Gastrocnemius medialis (tissue), 4 donors: ENCODE measurements at regions not wholly inside any gene's neighbourhood (a gene's known extent, or its start where the extent isn't known, plus 50 kb on each side); places are given as distances from the start of the nearest gene placed in this dataset.

ENCODE experiments used
- ATAC-seq, 2 donors: fragments of 150-250 bp; one replicate each; pipeline ENCODE4 v1.9.1; 2016
- DNase-seq, 2 donors: peaks; one replicate each; pipeline ENCODE4 v3.0.0-alpha.2; 2019
- H3K27ac ChIP-seq, 4 donors: fragments of 200-600 bp; sonication (generic); 1 replicate in 1 of 4; 2 replicates in 3 of 4; pipeline ENCODE4 v1.5.1; 2016 to 2018; ENCODE audit warnings: mild to moderate bottlenecking in 2 of 4, moderate library complexity in 1 of 4
- H3K27me3 ChIP-seq, 3 donors: fragments of 200-600 bp; sonication (generic) in 2 of 3; 1 replicate in 1 of 3; 2 replicates in 2 of 3; pipeline versions ENCODE4 v1.5.1 to v1.6.0; 2016 to 2019; ENCODE audit warnings: mild to moderate bottlenecking in 1 of 3, moderate library complexity in 1 of 3
- H3K36me3 ChIP-seq, 2 donors: fragments of 200-600 bp; sonication (generic) in 1 of 2; one replicate each; pipeline ENCODE4 v1.5.1; 2017 to 2018
- H3K4me1 ChIP-seq, 2 donors: fragments of 200-600 bp; sonication (generic) in 1 of 2; one replicate each; pipeline ENCODE4 v1.5.1; 2016 to 2017; ENCODE audit warnings: mild to moderate bottlenecking in 2 of 2
- H3K4me3 ChIP-seq, 4 donors: fragments of 200-600 bp; sonication (generic) in 3 of 4; 1 replicate in 1 of 4; 2 replicates in 3 of 4; pipeline ENCODE4 v1.5.1; 2016 to 2019; ENCODE audit warnings: mild to moderate bottlenecking in 2 of 4
- H3K9me3 ChIP-seq, 3 donors: fragments of 200-600 bp; sonication (generic) in 2 of 3; 1 replicate in 1 of 3; 2 replicates in 2 of 3; pipeline ENCODE4 v1.5.1; 2016 to 2019
- CTCF ChIP-seq, 5 experiments: fragments of 450-650 bp in 3 of 5; fragments of 200-600 bp in 2 of 5; sonication (generic) in 2 of 5; IDR thresholded peaks in 4 of 5; conservative IDR thresholded peaks in 1 of 5; 1 replicate in 4 of 5; 2 replicates in 1 of 5; pipeline ENCODE4 v1.5.1; 2016 to 2019; ENCODE audit warnings: antibody characterized with exemption in 5 of 5, mild to moderate bottlenecking in 3 of 5, moderate library complexity in 3 of 5
- POLR2A ChIP-seq, 2 donors: fragments of 450-650 bp; IDR thresholded peaks; one replicate each; pipeline ENCODE4 v1.6.1; 2017; ENCODE audit warnings: antibody characterized with exemption in 2 of 2, mild to moderate bottlenecking in 2 of 2, moderate library complexity in 2 of 2
- in situ Hi-C, 4 donors: fragments of 200-750 bp; cut with MboI; loops; one replicate each; pipeline versions ENCODE4 v1.15.0 to v1.8.0; 2017; ENCODE audit warnings: low sequenced_read_pairs in 4 of 4
- intact Hi-C: fragments of 100-400 bp; cut with DNase I; formaldehyde crosslinking; loops from one replicate; pipeline ENCODE4 v1.15.1; 2023; ENCODE audit warnings: low total_unique reads

DNA sequence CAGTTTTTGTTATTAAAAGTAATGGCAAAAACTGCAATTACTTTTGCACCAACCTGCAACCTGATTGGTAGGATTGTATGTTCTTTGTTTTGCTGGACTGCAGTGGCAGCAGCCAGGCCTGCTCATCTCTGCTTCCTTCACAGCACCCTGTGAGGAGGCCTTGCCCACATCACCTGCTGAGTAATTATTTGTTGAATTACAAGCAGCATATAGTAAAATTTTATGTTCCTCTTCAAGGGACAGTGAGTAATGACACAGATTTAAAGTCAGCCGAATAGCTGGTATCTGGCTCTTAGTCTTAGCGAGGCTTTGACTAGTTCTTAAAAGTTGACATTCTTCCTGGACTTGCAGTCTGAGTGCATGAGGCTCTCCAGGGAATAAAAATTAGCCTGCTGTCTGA is 435.1 kb downstream of the PRDM2 start:
- no peak for ATAC-seq
- Histone ChIP-seq H3K4me3 (no peak overlapping the region), H3K4me1 (no peaks in the 10 kb centered on the region), H3K36me3 (no peaks in the 10 kb centered on the region), H3K27ac (no peak overlapping the region), H3K27me3 (no peaks in the 10 kb centered on the region), H3K9me3 (no peaks in the 10 kb centered on the region)
- no peak for DNase-seq
- in situ Hi-C loops: no loop called here
- TF ChIP-seq CTCF (IDR thresholded peaks at IDR 0.05 in 4 of 5, conservative IDR thresholded peaks at IDR 0.05 in 1 of 5) (no peak), POLR2A (IDR thresholded peaks at IDR 0.05) (no peak)
- intact Hi-C loops: no loop called here

DNA sequence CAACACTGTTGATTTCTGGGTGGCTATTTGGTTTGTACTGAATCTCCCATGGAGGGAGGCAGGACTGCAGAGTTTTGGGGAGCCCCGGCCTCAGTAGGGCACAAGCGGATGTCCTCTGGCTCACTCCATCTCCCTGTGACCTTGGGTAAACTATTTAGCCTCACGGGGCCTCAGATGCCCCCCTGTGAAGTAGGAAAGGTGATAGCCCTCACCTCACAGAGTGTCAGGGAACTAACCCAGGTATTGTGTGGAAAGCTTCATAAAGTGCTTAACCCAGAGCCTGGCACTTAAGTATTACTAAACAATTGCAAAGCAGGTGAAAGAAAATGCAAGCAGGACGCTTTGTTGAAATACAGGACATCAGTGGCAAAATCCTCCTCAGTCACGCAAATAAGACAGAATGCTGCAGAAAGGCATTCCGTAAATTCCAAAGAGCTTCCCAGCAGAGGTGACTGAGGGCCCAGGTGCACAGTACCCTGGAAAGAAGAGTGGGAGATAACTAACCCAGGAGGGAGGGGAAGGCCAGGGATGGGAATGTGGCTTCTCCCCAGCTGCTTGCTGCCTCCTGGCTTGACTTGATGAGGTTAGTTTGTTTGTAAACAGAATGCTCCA is 436.3 kb downstream of the PRDM2 start:
- Histone ChIP-seq H3K27me3 (no peaks in the 10 kb centered on the region), H3K4me1 (no peaks in the 10 kb centered on the region), H3K36me3 (no peaks in the 10 kb centered on the region), H3K4me3 (no peak overlapping the region), H3K9me3 (no peaks in the 10 kb centered on the region), H3K27ac (no peak overlapping the region)
- no peak for ATAC-seq
- DNase-seq: no peak
- intact Hi-C loops: no loop called here
- in situ Hi-C loops: no loop called here
- TF ChIP-seq CTCF (IDR thresholded peaks at IDR 0.05 in 4 of 5, conservative IDR thresholded peaks at IDR 0.05 in 1 of 5): no peak
- no peak for TF ChIP-seq POLR2A (IDR thresholded peaks at IDR 0.05)

DNA sequence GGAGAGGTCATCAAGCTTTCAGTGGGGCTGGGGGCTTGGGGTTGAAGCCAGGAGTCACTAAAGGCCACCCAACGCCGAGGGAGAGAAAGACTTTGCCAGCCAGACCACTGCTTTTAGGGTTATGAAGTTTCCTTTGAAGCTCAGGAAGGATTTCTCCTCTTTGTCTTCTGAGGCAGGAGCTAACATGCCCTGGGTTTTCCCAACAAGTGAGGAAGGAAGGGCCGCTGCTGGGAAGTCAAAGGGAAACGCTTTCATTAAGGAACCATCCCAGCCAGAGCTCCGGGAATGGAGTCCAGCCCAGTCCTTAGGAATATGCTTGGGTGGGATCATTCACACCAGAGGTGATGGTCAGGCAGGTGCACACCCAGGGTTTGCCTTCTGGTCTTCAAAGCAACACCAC is 436.9 kb downstream of the PRDM2 start:
- Histone ChIP-seq H3K27me3 (no peaks in the 10 kb centered on the region), H3K4me1 (no peaks in the 10 kb centered on the region), H3K4me3 (no peak overlapping the region), H3K36me3 (no peaks in the 10 kb centered on the region), H3K9me3 (no peaks in the 10 kb centered on the region), H3K27ac (no peak overlapping the region)
- DNase-seq: no peak
- intact Hi-C loops: no loop called here
- no peak for TF ChIP-seq CTCF (IDR thresholded peaks at IDR 0.05 in 4 of 5, conservative IDR thresholded peaks at IDR 0.05 in 1 of 5)
- no peak for TF ChIP-seq POLR2A (IDR thresholded peaks at IDR 0.05)
- in situ Hi-C loops: no loop called here
- ATAC-seq: no peak

DNA sequence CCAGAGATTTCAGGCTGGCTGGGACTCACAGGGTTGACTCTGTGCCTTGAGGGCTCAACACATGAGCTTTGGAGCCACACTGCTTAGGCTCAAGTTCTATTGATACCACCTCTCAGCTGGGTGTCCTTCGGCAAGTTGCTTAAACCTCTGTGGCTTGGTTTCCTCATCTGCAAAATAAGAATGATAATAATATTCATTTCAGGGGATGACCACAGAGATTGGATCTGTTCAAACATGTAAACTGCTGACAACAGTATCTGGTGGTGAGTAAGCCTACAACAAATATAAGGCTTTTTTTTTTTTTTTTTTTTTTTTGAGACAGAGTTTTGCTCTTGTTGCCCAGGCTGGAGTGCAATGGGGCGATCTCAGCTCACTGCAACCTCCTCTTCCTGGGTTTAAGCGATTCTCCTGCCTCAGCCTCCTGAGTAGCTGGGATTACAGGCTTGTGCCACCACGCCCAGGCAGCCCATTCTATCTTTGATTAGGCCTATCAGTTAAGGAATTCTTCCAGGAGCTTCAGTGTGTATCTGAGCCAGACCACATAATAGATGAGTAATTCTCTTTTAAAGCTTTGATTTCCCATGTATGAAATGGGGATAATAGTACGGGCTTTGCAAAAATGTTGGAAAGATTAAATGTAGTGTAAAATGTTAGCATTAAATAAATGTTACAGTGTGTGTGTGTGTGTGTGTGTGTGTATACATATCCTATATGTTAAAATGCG is 437.6 kb downstream of the PRDM2 start:
- in situ Hi-C loops (no loop called here), intact Hi-C loops (no loop called here)
- DNase-seq (no peak), ATAC-seq (no peak)
- TF ChIP-seq POLR2A (IDR thresholded peaks at IDR 0.05) (no peak), CTCF (IDR thresholded peaks at IDR 0.05 in 4 of 5, conservative IDR thresholded peaks at IDR 0.05 in 1 of 5) (no peak)
- Histone ChIP-seq H3K4me3 (no peak overlapping the region), H3K27me3 (no peaks in the 10 kb centered on the region), H3K27ac (no peak overlapping the region), H3K4me1 (no peaks in the 10 kb centered on the region), H3K9me3 (no peaks in the 10 kb centered on the region), H3K36me3 (no peaks in the 10 kb centered on the region)
